ENCODE measurements at regions not wholly inside any gene's neighbourhood (a gene's known extent, or its start where the extent isn't known, plus 50 kb on each side); places are given as distances from the start of the nearest gene placed in this dataset.
A peak's percentile ranks its signal among the peaks of the same experiment; 100 is the strongest.
"Not testable (repeated sequence)": the region's sequence is repeated elsewhere in the genome, so short reads cannot be mapped to it uniquely, and the experiment has no call there.

GRCh38 chr3:10109-10996 lies 186.2 kb upstream of the CHL1 start:
- peak in 1 of 2 experiments; percentile 42 for DNase-seq (ENCODE audit: low read depth in 1 of 2, low spot score in 1 of 2)
- in situ Hi-C loops (cut with HindIII; ENCODE audit: low pct_unique_long_range_greater_than_20kb, low sequenced_read_pairs): not testable (repeated sequence)

- peak in 1 of 2 experiments; percentile 48 for DNase-seq (ENCODE audit: low read depth in 1 of 2, low spot score in 1 of 2)
- TF ChIP-seq JUND (IDR thresholded peaks at IDR 0.05; ENCODE audit: low read depth): no peak
- in situ Hi-C loops (cut with HindIII; ENCODE audit: low pct_unique_long_range_greater_than_20kb, low sequenced_read_pairs): no loop called here
Measured at GRCh38 chr3:11734-12133, 184.8 kb upstream of the CHL1 start.

- no peak for DNase-seq (ENCODE audit: low read depth in 1 of 2, low spot score in 1 of 2)
- TF ChIP-seq JUND (IDR thresholded peaks at IDR 0.05; ENCODE audit: low read depth): no peak
- in situ Hi-C loops (cut with HindIII; ENCODE audit: low pct_unique_long_range_greater_than_20kb, low sequenced_read_pairs): no loop called here
Measured at GRCh38 chr3:14652-15051, 181.9 kb upstream of the CHL1 start.

- in situ Hi-C loops (cut with HindIII; ENCODE audit: low pct_unique_long_range_greater_than_20kb, low sequenced_read_pairs): no loop called here
- DNase-seq (ENCODE audit: low read depth in 1 of 2, low spot score in 1 of 2): no peak
- TF ChIP-seq JUND (IDR thresholded peaks at IDR 0.05; ENCODE audit: low read depth): no peak
Measured at GRCh38 chr3:16366-16765, 180.2 kb upstream of the CHL1 start.

- no peak for TF ChIP-seq JUND (IDR thresholded peaks at IDR 0.05; ENCODE audit: low read depth)
- no peak for DNase-seq (ENCODE audit: low read depth in 1 of 2, low spot score in 1 of 2)
- in situ Hi-C loops (cut with HindIII; ENCODE audit: low pct_unique_long_range_greater_than_20kb, low sequenced_read_pairs): no loop called here
Measured at GRCh38 chr3:20421-20820, 176.1 kb upstream of the CHL1 start.

GRCh38 chr3:24006-24405 lies 172.6 kb upstream of the CHL1 start:
- no peak for TF ChIP-seq JUND (IDR thresholded peaks at IDR 0.05; ENCODE audit: low read depth)
- in situ Hi-C loops (cut with HindIII; ENCODE audit: low pct_unique_long_range_greater_than_20kb, low sequenced_read_pairs): no loop called here
- DNase-seq (ENCODE audit: low read depth in 1 of 2, low spot score in 1 of 2): no peak

- in situ Hi-C loops (cut with HindIII; ENCODE audit: low pct_unique_long_range_greater_than_20kb, low sequenced_read_pairs): no loop called here
- DNase-seq (ENCODE audit: low read depth in 1 of 2, low spot score in 1 of 2): no peak
- no peak for TF ChIP-seq JUND (IDR thresholded peaks at IDR 0.05; ENCODE audit: low read depth)
Measured at GRCh38 chr3:25056-25455, 171.5 kb upstream of the CHL1 start.

- in situ Hi-C loops (cut with HindIII; ENCODE audit: low pct_unique_long_range_greater_than_20kb, low sequenced_read_pairs); DNase-seq (ENCODE audit: low read depth in 1 of 2, low spot score in 1 of 2): not testable (repeated sequence)
Measured at GRCh38 chr3:35985-36384, 160.6 kb upstream of the CHL1 start.

- in situ Hi-C loops (cut with HindIII; ENCODE audit: low pct_unique_long_range_greater_than_20kb, low sequenced_read_pairs): not testable (repeated sequence)
- peak in 1 of 2 experiments; percentile 60 for DNase-seq (ENCODE audit: low read depth in 1 of 2, low spot score in 1 of 2)
Measured at GRCh38 chr3:42871-43744, 153.5 kb upstream of the CHL1 start.

- no peak for DNase-seq (ENCODE audit: low read depth in 1 of 2, low spot score in 1 of 2)
- in situ Hi-C loops (cut with HindIII; ENCODE audit: low pct_unique_long_range_greater_than_20kb, low sequenced_read_pairs): no loop called here
- TF ChIP-seq JUND (IDR thresholded peaks at IDR 0.05; ENCODE audit: low read depth): no peak
Measured at GRCh38 chr3:44028-44676, 152.4 kb upstream of the CHL1 start.

- in situ Hi-C loops (cut with HindIII; ENCODE audit: low pct_unique_long_range_greater_than_20kb, low sequenced_read_pairs); DNase-seq (ENCODE audit: low read depth in 1 of 2, low spot score in 1 of 2): not testable (repeated sequence)
Measured at GRCh38 chr3:44941-45340, 151.6 kb upstream of the CHL1 start.

- TF ChIP-seq JUND (IDR thresholded peaks at IDR 0.05; ENCODE audit: low read depth): no peak
- DNase-seq (ENCODE audit: low read depth in 1 of 2, low spot score in 1 of 2): no peak
Measured at GRCh38 chr3:46576-46975, 150.0 kb upstream of the CHL1 start.

GRCh38 chr3:53441-53840 lies 143.1 kb upstream of the CHL1 start:
- DNase-seq (ENCODE audit: low read depth in 1 of 2, low spot score in 1 of 2); in situ Hi-C loops (cut with HindIII; ENCODE audit: low pct_unique_long_range_greater_than_20kb, low sequenced_read_pairs): not testable (repeated sequence)

More at GRCh38 chr3:46576-46975, 150.0 kb upstream of the CHL1 start:
- in situ Hi-C loops (cut with HindIII; ENCODE audit: low pct_unique_long_range_greater_than_20kb, low sequenced_read_pairs): no loop called here

Data from T47D (cell line).